ENCODE measurements at regions not wholly inside any gene's neighbourhood (a gene's known extent, or its start where the extent isn't known, plus 50 kb on each side); places are given as distances from the start of the nearest gene placed in this dataset.

GRCh38 chr2:45127321-45127720 is 118.1 kb upstream of the SIX2 start:
- TF ChIP-seq EZH2 (IDR thresholded peaks at IDR 0.05; ENCODE audit: borderline replicate concordance, low read depth, low read length, poor library complexity, severe bottlenecking) (no peak), CTCF (conservative IDR thresholded peaks at IDR 0.05; ENCODE audit: low read depth, low read length) (no peak)

Data from A673 (cell line).